GM12864 (cell line): ENCODE measurements at regions not wholly inside any gene's neighbourhood (a gene's known extent, or its start where the extent isn't known, plus 50 kb on each side); places are given as distances from the start of the nearest gene placed in this dataset.

Experiments
- DNase-seq: peaks from one replicate; pipeline ENCODE4 v3.0.0-alpha.2; 2011; ENCODE audit warnings: low read depth
- H3K4me3 ChIP-seq: 2 replicates; pipeline ENCODE4 v1.5.1; 2011; ENCODE audit warnings: mild to moderate bottlenecking, low read depth, low read length, control low read depth
- TF ChIP-seq, protein P1 (sequence below): IDR thresholded peaks from 2 replicates; pipeline ENCODE4 v1.5.1; 2011; ENCODE audit warnings: low read depth, mild to moderate bottlenecking, moderate library complexity, low read length, control low read depth, inconsistent platforms; ENCODE audit errors: missing control alignments

DNA sequence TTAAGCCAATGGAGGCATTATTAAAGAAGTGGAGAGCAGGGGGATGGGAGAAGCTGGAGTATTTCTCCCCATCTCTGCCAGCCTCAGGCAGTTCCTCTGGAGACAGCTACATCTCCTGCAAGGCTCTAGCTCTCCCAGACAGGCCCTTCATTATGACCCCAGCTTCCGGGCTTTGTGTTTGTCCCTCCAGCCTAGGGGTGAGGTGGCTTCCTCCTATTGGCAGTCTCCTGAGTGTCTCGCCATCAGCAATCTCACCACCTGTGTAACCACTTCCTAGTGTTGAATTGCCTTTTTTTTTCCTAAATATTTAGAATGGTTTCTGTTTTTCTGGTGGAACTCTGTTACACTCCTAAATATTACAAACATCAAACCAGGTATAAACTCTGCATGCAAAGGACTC is 122.3 kb downstream of the FAM174B start:
- TF ChIP-seq, protein P1, sequence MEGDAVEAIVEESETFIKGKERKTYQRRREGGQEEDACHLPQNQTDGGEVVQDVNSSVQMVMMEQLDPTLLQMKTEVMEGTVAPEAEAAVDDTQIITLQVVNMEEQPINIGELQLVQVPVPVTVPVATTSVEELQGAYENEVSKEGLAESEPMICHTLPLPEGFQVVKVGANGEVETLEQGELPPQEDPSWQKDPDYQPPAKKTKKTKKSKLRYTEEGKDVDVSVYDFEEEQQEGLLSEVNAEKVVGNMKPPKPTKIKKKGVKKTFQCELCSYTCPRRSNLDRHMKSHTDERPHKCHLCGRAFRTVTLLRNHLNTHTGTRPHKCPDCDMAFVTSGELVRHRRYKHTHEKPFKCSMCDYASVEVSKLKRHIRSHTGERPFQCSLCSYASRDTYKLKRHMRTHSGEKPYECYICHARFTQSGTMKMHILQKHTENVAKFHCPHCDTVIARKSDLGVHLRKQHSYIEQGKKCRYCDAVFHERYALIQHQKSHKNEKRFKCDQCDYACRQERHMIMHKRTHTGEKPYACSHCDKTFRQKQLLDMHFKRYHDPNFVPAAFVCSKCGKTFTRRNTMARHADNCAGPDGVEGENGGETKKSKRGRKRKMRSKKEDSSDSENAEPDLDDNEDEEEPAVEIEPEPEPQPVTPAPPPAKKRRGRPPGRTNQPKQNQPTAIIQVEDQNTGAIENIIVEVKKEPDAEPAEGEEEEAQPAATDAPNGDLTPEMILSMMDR = no peak
- DNase-seq = no peak
- no peak overlapping the region for H3K4me3 ChIP-seq

DNA sequence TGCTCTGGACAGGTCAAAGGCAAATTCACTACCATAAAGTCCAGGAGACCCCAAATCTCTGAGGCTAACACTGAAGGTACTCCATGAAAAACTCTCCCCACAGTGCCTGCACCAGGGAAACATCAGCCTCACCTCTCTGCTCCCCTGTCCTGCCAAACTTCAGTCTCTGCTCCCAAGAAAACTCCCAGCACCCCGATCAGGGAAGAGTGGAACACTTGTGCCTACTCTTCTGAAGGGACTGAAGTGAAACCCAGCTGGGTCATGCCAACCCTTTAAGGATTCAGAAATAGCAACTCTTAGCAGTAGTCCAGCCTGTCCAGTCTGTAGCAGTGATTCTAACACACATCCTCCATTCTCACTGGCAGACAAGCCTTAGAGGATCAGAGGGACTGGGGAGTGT is 124.2 kb downstream of the FAM174B start:
- H3K4me3 ChIP-seq = no peak overlapping the region
- TF ChIP-seq, protein P1 = no peak
- no peak for DNase-seq

DNA sequence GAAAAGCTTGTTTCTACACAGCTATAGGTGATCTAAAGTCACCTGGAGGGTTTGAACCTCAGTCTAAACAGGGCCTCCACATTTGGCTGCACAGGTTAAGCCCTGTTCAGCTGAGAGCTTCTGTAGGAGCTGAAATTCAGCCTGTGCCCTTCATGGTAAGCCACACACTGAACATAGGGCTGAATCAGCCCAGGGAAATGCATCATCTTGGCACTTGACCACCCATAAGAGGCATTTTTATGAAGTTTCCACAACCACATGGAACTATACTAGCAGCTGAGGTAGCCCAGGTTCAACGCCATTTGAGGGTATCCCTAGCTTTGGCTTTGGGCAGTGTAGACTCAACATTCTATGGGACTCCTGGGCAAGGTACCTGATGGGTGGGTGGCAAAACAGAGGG is 126.8 kb downstream of the FAM174B start:
- DNase-seq = no peak
- TF ChIP-seq, protein P1 = no peak
- H3K4me3 ChIP-seq = no peak overlapping the region

DNA sequence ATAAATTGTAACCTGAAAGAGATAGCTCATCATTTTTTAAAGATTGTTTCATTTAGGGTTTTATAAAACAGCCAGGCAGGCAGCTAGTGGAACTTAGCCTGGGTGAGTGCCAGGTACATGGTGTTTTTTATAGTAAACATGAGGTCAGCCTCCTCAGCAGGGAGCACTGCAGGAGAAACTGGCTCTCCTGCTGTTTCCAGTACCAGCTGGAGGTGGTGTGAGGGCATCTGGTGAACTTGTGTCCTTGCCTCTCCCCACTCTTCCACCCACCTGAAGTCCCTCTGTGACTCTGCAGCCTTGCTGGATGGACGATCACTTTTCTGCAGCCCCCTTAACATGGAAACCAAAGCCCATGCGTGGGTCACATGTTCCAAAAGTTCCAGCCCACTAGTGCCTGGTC is 128.4 kb downstream of the FAM174B start:
- TF ChIP-seq, protein P1 = no peak
- DNase-seq = no peak
- no peak overlapping the region for H3K4me3 ChIP-seq

DNA sequence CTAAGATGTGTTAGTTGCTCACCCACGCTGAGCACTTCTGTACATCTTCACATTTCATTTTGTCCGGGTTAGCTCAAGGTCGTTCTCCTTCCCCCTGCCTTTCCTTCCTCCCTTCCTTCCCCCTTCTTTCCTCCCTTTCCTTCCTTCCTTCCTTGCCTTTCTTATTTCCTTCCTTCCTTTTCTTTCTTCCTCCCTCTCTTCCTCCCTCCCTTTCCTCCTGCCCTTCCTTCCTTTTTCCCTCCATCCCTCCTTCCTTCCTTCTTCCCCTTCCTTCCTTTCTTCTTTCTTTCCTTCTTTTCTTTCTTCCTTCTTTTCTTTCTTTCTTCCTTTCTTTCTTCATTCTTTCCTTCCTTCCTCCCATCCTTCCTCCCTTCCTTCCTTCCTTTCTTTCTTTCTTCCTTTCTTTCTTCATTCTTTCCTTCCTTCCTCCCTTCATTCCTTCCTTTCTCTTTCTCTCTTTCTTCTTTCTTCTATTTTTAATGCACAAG is 129.8 kb downstream of the FAM174B start:
- TF ChIP-seq, protein P1 = no peak
- no peak for DNase-seq
- no peak overlapping the region for H3K4me3 ChIP-seq

DNA sequence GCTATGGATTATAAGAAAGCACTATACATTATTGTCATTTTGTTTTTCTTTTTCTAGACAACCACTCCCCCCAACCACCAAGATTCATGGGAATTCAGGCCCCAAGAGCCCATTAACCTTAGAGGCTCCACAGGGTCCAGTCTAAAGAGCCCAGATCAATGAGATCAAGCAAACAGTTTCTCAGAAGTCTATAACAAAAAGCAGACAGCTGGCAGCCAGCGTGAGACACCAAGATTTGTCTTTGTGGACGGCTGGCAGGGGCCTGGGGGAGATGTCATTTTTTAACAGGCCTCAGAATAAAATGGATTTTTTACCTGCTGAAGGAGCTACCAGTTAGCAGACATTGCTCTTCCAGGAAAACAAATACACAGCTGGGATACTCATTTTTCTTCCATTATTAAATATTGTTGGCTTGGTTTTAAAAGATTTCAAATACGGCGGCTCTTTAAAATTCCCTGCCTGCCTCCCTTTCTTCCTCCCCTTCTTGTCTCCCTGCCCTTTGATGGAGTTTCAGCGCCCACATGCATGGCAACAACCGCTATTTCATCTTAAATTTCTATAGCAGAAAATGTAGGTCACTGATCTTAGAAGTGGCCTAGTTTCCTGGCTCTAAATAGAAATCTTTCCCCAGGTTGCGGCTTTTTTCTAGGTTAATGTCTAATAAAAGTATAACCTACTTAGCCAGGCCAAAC is 130.6 kb downstream of the FAM174B start:
- TF ChIP-seq, protein P1 = no peak
- no peak overlapping the region for H3K4me3 ChIP-seq
- no peak for DNase-seq

DNA sequence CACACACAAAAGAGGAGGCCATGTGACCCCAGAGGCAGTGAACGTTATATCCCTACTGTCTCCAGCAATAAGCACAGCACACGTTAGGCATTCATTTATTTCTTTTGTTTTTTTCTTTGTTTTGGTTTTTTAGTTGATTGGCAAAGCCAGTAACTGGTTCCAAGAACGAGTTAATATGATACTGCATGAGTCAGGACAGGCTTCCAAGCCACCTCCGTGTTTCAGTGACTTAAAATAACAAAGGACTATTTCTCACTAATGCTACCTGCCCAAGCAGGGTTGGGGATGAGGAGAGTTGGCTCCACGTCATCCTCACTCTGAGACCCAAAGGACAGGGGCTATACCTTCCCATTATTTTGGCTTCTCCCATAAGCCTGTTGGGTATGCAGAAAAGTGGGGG is 130.5 kb downstream of the ST8SIA2 start:
- TF ChIP-seq, protein P1 = no peak
- no peak overlapping the region for H3K4me3 ChIP-seq
- no peak for DNase-seq
